HG02763 (cell line): ENCODE measurements at regions not wholly inside any gene's neighbourhood (a gene's known extent, or its start where the extent isn't known, plus 50 kb on each side); places are given as distances from the start of the nearest gene placed in this dataset.

Source experiments
- ATAC-seq: cut with Tn5 transposase; IDR thresholded peaks from one replicate; pipeline ENCODE4 v1.9.1; 2021; ENCODE audit warnings: mild to moderate bottlenecking, moderate library complexity; ENCODE audit not compliant: unreplicated experiment

GRCh38 chr4:13142191-13142590 is 341.9 kb downstream of the RAB28 start:
- ATAC-seq = no peak

DNA sequence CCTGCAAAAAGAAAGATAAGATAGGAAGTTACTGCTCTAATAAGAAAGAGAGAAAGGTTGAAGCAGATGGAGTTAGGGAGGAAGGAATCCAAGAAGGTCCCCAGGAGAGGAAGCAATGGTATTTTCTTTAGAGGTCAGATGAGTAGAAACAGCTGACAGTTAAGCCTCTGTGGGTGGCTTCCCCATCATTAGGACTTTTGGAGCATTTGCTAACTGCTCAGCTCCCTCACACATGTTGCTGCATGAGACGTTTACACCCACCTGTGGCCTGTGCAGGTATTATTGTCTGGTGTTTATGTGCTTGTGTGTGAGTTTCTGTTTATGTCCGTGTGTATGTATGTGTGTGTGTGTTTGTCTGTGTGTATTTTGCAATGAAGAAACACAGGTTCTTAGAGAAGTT is 346.8 kb downstream of the RAB28 start:
- ATAC-seq = no peak

GRCh38 chr4:13133700-13134099 is 350.4 kb downstream of the RAB28 start:
- ATAC-seq = no peak

GRCh38 chr4:13130848-13131247 is 353.3 kb downstream of the RAB28 start:
- no peak for ATAC-seq

DNA sequence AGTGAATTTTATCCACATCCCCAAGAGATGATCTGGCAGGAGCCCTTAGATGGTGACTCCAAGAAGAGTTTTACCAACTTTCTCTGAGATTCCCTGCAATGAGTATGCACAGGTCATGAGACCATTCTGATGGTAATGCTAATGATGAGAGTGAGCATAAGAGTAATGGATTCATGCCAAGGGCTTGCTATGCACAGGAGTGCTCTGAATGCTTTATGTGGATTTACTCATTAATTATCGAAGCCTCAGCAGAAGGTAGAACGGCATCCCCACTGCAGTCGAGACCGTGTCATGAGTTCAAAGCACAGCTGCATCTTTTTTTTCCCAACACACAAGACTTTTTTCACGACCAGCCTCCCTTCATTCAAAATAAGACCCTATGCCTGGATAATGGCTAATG is 355.0 kb downstream of the RAB28 start:
- ATAC-seq = no peak

DNA sequence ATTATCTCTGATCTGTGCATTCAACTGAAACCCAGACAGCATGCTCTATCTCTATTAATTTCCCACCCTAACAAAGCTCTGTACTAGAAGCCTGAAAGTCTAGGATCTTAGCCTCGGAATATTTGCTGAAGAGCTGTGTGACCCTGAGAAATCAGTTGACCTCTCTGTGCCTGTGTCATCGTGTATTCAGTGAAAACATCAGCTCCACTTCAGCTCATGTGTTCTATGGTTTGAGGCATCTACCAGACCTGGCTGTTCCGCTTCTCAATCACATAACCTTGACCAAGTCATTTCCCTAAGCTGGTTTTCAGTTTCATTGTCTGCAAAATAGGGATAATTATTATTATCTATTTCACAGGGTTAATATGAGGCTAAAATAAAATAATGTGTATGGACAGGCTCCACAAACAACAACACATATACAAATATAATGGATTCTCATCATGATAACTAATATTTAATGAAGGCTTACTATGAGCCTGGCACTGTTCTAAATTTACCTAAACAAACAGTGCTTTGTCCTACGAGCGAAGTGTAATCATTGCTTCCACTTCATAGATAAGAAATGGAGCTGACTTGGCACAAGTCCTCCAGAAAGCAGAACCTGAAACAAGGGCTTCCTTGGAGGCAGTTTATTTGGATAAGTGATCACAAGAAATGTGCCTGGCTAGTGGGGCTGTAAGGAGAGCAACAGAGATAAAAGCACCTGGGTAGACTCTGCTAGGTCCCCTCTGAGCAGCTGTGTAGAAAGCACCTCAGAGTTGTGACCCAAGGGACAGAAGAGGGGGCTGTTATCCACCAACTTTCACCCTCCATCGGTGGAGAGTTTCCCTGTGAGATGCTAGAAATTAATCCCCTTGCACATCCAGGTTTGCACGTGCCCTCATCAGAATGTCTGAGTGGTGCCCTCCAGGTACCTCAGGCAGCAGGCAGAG is 356.9 kb downstream of the RAB28 start:
- no peak for ATAC-seq

DNA sequence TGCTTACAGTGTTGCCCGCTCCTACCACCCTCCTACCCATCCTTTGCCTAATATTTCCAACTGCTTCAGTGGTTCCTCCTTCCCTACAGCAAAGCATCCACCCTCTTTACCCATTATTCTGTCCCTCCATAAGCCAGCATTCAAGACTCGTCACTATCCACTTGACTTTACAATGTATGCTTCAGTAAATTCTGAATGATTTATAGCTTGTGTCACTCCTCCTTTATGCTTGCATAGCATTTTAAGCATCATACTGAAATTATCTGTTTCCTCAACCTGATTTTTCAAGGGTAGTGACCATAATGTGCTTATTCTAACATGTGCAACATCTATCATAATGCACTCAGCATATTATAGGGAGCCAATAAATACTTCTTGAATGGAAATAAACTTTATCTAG is 365.5 kb downstream of the RAB28 start:
- ATAC-seq = no peak

DNA sequence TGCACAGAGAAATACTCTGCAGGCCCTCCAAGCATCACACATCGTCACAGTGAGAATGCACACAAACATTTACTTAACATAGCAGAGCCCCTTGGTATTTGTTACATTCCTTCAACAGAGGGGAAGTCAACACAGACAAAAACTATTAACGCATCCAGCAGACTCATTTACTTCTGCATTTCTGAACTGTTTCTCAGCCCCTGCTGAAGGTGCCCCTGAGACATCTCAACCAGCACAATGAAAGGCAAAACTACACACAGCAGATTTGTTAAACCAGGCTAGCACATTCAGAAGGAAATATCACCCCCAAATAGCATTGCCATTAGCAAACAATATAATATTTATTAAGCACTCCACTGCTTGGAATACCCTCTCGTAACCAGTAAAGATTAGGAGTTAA is 367.0 kb downstream of the RAB28 start:
- ATAC-seq = no peak

DNA sequence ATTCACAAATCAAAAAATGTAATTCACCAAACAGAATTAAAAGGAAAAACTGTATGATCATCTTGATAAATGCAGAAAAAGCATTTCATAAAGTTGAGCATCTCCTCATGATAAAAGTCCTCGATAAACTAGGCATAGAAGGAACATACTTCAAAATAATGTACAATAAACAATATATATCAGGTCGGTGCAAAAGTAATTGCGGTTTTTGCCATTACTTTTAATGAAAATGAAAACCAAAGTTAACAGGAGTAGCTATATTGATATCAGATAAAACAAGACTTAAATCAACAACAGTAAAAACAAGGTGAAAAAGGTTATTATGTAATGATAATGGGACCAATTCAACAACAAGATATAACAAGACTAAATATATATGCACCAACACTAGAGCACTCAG is 372.1 kb downstream of the RAB28 start:
- no peak for ATAC-seq

- no peak for ATAC-seq
Measured at GRCh38 chr4:13109536-13109935, 374.6 kb downstream of the RAB28 start.

DNA sequence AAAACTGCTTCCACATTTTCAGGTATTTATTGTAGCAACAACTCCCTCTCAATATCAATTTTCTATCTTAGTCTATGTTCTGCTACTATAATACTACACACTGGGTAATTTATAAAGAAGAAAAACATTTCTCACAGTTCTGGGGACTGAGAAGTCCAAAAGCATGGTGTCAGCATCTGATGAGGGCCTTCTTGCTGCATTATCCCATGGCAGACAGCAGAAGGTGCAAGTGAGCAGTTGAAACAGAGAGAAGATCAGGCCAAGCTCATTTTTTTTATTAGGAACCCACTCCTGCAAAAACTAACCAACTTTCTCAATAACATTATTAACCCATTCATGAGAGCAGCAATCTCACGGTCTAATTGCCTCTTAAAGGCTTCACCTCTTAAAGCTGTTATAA is 376.0 kb downstream of the RAB28 start:
- no peak for ATAC-seq

DNA sequence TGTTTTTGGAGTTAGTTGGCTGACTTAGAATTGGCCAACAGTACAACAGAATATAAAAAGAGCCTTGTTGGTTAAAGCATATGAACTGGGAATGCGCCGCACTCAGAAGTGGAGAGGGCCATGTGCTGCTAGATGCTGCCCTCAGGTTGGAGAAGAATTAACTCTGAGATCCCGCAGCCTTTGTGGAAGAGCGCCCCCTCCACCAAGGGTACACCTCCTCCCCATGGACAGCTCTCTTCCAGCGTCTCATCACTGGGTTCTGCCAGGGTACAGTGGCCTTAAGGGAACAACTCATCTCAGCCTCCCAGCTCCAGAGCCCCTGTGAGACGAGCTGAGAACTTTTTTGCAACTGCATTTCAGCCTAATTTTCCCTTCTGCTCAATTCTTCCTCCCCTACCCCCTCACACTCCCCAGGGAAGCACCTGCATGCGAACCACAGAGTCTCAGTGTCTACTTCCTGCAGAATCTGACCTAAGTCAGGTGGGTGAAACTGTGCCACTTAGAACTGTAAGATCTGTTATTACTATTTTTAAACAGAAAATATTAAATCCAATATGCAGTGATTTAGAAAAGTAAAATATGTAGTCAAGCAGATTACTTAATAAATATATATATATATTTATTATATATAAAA is 380.6 kb downstream of the RAB28 start:
- ATAC-seq = no peak

GRCh38 chr4:13102092-13102742 is 381.9 kb downstream of the RAB28 start:
- ATAC-seq = no peak

GRCh38 chr4:13097971-13098370 is 386.2 kb downstream of the RAB28 start:
- no peak for ATAC-seq

- ATAC-seq = no peak
Measured at GRCh38 chr4:13095722-13096121, 388.4 kb downstream of the RAB28 start.

DNA sequence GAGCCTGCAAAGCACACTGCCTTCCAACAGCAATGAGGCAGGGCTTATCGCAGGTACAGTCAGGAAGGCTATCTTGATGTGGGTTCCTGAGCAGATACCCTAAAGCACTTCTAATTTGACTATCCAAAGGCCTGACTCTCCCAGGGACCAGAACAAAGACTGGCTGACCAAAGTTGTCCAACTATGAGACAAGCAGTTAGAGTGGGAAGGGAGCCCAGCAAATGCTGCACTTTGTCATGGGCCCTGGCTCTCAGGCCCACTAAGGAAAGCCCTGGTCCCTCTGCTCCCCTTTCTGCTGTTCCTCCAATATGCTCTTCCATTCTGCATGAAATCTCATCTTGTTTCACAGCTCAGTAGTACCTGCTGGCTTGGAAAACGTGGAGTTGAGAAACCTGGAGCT is 391.0 kb downstream of the RAB28 start:
- no peak for ATAC-seq

- ATAC-seq = no peak
Measured at GRCh38 chr4:13092702-13093101, 391.4 kb downstream of the RAB28 start.

DNA sequence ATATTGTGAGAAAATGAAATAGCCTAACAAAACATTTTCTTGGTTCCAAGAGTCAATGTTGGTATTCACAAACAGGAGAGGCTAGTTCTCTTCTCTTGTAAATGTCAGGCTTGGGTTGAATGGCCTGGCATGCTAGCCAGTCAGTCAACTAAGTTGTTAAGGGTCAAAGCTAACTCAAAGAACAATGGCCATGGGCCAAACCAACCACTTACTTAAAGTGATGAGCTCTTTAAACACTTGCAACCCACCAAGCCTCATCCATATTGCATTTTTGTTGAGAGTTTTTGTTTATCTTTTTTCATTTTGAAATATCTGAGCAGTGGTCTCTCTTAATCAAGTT is 394.5 kb downstream of the RAB28 start:
- ATAC-seq = no peak

DNA sequence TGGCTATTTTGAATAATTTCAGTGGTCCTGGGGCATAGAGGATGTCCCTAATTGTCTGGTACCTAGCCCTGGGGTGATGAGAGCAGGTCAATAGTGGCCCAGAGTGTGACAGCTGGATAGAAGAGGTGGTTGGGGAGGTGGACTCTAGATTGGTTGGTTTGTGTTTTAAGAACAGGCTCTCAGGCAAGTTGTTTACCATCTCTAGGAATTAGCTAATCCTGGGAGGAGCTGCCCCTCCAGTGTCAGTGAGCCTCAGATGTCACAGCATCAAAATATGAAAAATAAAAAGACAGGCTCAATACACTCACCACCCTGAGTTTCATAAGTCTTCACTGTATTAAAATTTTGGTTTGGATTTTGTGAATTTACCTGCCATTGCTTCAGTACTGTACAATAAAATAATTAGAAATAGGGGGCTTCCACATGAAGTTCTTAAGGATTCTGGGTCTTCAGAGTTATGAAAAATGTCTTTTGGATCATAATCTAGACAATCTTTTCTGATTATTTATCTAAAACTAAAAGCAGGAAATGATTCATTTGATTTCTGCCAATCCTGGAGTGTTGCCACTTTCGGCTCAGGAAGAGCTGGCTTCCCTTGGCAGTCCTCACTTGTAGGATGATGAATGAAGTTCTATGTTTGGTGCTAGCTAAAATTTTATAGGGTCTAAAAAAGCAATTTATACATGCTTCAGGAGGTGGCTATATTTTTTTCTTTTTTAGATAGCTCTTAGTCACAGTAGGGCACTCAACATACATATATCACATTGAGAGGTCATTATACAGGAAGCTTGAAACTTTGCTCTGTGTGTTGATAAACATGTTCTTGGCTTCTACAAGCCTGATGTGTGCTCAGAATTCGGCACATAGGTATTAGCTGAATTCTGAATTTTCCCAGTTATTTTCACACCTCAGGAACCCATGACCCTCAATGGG is 395.1 kb downstream of the RAB28 start:
- ATAC-seq = no peak

GRCh38 chr4:13087041-13087440 is 397.1 kb downstream of the RAB28 start:
- no peak for ATAC-seq

DNA sequence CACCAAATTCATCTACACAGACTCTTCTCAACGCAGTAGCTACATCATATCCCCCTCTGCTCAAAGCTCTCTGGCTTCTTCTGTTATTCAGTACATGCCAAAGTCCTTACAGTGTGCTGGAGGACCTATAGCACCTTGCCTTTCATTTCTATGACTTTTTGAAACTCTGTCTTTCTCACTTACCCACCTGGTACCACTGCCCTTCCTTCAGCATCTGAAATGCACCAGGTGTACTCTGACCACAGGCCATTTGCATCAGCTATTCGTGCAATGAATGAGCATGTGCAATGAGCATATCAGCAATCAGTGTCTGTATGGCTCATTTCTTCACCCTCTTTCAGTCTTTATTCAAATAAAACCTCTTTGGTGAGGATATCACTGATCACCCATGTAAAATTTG is 399.9 kb downstream of the RAB28 start:
- ATAC-seq = no peak
